ENCODE measurements at regions not wholly inside any gene's neighbourhood (a gene's known extent, or its start where the extent isn't known, plus 50 kb on each side); places are given as distances from the start of the nearest gene placed in this dataset.

GRCh38 chr15:47401427-47401826 is 315.9 kb upstream of the SEMA6D start:
- DNase-seq = no peak
- intact Hi-C loops (cut with DNase I) = no loop called here

GRCh38 chr15:47402829-47403228 is 314.5 kb upstream of the SEMA6D start:
- intact Hi-C loops (cut with DNase I) = no loop called here
- DNase-seq = no peak

DNA sequence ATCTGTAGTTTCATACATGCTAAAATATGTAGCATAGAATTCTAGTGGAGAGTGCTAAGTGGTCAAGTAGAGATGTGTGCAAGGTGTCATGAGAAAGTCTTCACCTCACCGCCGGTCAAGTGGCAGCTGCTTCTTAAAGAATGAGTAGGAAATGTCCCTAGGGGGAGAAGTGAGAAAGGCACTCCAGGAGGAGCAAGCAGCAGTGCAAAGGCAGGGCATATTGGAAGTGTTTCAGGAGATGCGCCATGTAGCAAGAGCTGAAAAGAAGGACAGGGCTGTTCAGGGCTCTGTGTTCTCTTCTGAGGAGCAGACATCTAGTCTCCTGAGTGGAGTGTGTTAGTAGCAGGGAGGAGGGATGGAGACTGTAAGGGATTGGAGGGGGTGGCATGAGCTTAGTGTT is 312.4 kb upstream of the SEMA6D start:
- peak in 4 of 10 donors; percentile 14 to 75 (median 51) for DNase-seq
- intact Hi-C loops (cut with DNase I) = no loop called here

GRCh38 chr15:47405365-47406162 is 311.7 kb upstream of the SEMA6D start:
- intact Hi-C loops (cut with DNase I) = no loop called here
- DNase-seq = no peak

GRCh38 chr15:47407692-47408091 is 309.6 kb upstream of the SEMA6D start:
- intact Hi-C loops (cut with DNase I) = no loop called here
- DNase-seq = no peak

GRCh38 chr15:47409038-47409437 is 308.3 kb upstream of the SEMA6D start:
- peak in 1 of 10 donors; percentile 14 for DNase-seq
- intact Hi-C loops (cut with DNase I) = no loop called here

DNA sequence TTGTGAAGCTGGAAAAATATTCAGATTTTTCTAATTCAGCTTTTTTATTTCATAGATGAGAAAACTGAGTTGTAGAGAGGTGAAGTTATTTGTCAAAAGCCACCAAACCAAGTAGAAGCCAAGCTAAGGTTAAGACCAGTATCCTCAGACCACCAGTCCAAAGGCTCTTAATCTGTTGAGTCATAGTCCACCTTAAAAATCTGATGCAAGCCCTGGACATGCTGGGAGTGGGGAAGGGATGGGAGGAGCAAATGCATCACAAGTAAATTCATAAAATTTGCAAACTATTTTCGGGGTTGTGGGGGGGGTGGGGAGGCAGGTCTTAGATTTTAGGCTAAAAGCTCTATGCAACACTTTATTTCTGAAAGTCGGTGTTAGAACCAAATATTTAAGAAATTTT is 307.7 kb upstream of the SEMA6D start:
- DNase-seq = no peak
- intact Hi-C loops (cut with DNase I) = no loop called here

DNA sequence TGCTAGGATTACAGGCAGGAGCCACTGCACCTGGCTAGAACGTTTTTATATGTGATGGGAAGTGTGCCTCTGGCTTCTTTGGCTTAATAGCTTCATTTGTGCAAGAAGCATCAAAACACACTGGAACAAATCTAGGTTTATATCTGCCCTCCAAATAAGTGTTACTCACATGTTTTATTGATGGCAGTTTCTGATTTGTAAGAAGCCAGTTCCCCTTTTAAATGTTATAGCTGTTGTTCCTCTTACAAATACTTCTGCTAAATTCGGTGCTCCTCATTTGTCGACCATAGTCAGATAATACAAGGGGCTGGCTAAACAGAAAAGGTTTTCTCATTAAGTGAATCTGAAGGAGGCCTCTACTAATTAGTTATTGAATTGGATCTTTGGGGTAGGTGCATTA is 307.1 kb upstream of the SEMA6D start:
- intact Hi-C loops (cut with DNase I) = no loop called here
- no peak for DNase-seq

- no peak for DNase-seq
- intact Hi-C loops (cut with DNase I) = no loop called here
These were observed 305.6 kb upstream of the SEMA6D start for GRCh38 chr15:47411733-47412132.

- intact Hi-C loops (cut with DNase I) = no loop called here
- DNase-seq = no peak
These were observed 305.2 kb upstream of the SEMA6D start for GRCh38 chr15:47412136-47412535.

DNA sequence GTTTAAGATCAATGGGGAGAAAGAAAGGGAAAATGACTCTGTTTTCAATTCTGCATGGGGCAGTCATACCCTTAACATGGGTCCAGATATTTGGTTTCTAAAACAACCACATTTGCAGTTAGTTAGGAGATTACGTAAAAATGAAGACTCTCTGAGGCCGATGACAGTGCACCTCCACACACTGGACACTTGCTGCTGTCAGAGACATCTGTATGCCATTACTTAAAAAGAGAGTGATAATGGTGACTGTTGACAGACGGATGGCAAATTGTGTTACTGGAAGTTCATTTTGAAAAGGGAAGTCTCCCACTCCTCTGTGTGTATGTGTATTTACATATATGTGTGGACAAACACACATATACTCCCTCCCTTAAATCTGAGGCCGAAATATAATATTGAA is 304.5 kb upstream of the SEMA6D start:
- intact Hi-C loops (cut with DNase I) = no loop called here
- DNase-seq = no peak

GRCh38 chr15:47414207-47414606 is 303.1 kb upstream of the SEMA6D start:
- DNase-seq = no peak
- intact Hi-C loops (cut with DNase I) = no loop called here

DNA sequence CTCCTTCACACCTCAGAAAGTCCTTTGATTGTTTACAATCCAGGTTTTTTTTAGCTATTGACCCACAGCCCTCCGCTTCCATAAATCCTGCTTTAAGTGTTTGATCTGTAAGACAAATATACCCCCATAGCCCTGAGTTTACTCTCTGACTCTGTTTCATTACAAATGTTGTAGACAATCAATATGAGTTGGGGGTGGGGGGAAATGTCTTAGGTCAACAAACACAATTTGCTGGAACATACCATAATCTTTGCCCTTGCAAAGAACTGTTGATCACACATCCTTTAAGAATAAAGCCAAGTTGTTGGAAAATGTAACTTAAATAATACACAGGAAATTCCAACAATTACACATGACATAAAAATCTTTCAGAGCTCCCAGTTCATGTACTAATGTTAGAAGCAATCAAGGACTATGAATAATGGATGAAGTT is 301.8 kb upstream of the SEMA6D start:
- no peak for DNase-seq
- intact Hi-C loops (cut with DNase I) = no loop called here

GRCh38 chr15:47422881-47423665 is 294.2 kb upstream of the SEMA6D start:
- intact Hi-C loops (cut with DNase I) = no loop called here
- DNase-seq = no peak

DNA sequence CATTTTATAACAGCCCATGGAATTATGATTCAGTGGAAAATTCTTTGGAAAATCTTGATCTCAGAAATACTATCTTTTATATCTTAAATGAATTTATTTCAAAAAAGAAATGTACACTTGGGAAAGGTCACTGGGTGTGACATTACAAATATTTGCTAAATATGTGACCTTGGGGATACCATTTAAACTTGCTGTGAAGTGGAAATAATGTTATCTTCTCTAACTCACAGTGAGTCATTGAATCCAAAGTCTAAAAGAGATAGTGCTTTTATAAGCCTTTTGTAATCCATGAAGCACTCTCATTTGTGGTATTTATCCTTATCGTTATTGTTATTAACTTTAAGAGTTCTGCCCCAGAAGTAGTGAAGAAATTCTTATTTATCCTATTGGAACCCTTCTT is 289.8 kb upstream of the SEMA6D start:
- intact Hi-C loops (cut with DNase I) = no loop called here
- no peak for DNase-seq

DNA sequence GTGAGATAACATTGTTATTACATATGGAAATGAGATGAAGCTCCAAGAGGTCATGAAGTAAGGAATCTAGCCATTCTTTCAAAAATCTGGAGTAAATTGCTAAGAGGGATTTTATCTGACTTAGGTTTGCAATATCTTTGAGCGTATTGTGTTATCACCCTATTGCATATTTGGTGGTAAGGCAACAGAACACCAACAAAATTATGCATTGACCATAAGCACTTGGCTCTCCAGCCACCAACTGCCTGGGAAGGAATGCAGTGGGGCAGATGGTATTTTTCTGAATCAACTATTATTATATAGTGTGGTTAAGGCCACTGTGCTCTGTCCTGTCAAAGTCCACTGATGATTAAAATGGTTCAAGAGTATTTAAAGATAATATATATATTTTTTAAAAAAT is 287.9 kb upstream of the SEMA6D start:
- DNase-seq = no peak
- intact Hi-C loops (cut with DNase I) = no loop called here

DNA sequence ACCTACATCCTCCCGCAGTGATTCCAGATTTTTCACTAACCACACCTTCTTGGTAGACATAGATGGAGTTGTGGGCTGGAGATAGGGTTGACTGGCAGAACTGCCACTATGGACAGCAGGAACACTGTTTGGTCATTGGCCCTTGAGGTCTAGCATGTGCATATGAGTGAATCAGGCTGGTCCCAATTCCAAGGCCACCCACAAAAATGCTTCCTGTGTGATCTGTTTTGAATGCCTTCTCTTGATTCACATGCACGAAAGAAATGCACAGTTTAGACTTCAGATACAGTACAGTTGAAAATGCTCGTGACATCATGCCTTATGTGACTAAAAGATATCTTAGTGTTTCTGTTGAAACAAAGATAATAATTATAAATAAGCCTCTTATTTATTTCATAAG is 285.8 kb upstream of the SEMA6D start:
- DNase-seq = no peak
- intact Hi-C loops (cut with DNase I) = no loop called here

DNA sequence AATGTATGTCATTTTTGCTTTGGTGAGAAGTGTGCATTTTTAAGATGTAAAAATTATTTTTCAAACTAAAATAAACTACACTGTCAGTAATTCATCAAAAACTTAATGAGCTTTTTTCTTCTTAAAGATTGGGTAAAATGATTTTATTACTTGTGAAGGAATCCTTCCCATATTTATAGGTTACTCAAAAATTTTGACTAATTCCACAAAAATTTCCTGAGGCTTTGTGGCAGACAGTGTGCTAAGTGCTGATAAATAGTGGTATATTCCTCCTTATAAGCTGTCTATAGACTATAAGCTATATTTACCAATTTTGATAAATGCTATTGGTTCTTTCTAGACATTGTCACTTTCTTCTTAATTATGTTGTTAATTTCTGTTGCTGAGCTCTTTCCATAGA is 284.5 kb upstream of the SEMA6D start:
- intact Hi-C loops (cut with DNase I) = no loop called here

GRCh38 chr15:47434596-47434995 is 282.7 kb upstream of the SEMA6D start:
- intact Hi-C loops (cut with DNase I) = no loop called here
- no peak for DNase-seq

More for the DNA sequence above, 284.5 kb upstream of the SEMA6D start:
- no peak for DNase-seq

DNA sequence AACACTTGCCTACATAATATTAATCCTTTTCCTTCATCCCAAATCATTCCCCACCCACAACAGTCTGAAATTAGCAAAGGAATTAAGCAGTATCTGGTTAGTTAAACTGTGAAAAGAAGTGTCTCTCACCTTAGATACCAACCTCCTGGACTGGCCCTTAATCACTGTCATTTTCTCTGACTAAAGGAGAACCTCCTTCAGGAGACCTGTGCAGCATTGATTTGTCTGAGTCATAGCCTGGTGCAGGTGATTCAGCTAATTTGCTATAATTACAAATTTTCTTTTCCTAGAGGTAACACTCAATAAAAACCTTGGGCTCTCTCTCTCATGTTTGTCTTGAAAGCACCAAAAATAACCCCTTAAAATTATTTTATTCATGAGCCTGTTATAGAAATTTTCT is 279.8 kb upstream of the SEMA6D start:
- no peak for DNase-seq

DNA sequence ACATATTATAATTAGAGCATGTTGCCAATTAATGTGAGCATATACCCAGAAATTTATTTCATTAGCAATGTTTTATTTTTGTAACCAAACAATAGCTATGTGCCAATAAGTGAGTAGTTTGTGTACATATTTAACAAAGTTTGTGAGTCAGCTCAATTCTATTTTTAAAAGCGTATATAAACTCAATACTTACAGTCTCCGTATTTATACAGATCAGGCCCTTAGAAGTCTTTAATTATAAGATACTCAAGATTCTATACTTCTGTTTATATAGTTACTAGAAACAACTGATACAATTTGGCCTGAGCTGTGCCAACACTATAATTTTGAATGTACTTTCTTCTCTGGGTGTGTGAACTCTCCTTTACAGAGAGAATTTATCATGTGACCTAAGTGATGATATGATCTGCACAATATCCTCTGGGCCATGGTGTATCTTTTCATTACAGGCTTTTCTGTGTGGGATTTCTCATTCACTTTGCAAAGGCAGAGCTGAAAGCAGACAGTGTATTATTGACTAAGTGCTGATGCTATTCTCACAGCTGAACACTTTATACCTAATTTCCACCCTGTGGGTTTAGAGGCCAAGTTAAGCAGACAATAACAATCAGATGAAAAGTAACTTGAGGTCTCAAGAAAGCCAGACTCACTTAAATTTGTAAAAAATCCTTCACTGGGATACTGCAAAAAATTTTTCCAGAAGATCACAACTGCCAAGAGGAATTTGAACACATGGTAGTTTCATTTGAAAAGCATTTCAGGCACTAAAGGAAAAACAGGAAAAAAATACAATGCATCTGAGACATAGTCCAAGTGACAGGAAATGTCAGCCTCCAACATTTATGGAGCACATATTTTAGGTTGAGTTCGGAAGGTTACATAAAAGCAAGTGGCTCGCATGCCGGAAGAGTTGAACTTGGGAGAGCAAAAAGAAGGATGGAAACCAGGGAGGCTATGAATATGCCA is 277.9 kb upstream of the SEMA6D start:
- DNase-seq = no peak
- intact Hi-C loops (cut with DNase I) = no loop called here

More for the DNA sequence above, 279.8 kb upstream of the SEMA6D start:
- intact Hi-C loops (cut with DNase I) = no loop called here

Data from posterior cingulate gyrus (tissue), 11 donors.